ENCODE measurements at regions not wholly inside any gene's neighbourhood (a gene's known extent, or its start where the extent isn't known, plus 50 kb on each side); places are given as distances from the start of the nearest gene placed in this dataset.

- Histone ChIP-seq H3K27ac (ENCODE audit: low read depth, low read length) (no peak overlapping the region), H3K9me3 (ENCODE audit: control insufficient read depth, insufficient read depth, low read length) (no peaks in the 10 kb centered on the region), H3K79me2 (ENCODE audit: control insufficient read depth, low read length) (no peaks in the 10 kb centered on the region), H3K4me2 (ENCODE audit: low read length) (no peak overlapping the region), H3K4me1 (ENCODE audit: control insufficient read depth, low read length) (peaks cover 33% of the 10 kb centered on the region), H3K9me2 (replicated peaks; ENCODE audit: control insufficient read depth, low read length) (no peaks in the 10 kb centered on the region), H3K27me3 (ENCODE audit: control insufficient read depth, low read length) (no peaks in the 10 kb centered on the region), H3K4me3 (ENCODE audit: low read length) (no peak overlapping the region), H4K20me1 (ENCODE audit: control insufficient read depth, insufficient read depth, low read depth, low read length) (no peaks in the 10 kb centered on the region), H3K36me3 (ENCODE audit: control insufficient read depth, low read length) (no peaks in the 10 kb centered on the region), H3F3A (ENCODE audit: control insufficient read depth, insufficient read depth) (peaks cover 15% of the 10 kb centered on the region)
- TF ChIP-seq, protein P1, sequence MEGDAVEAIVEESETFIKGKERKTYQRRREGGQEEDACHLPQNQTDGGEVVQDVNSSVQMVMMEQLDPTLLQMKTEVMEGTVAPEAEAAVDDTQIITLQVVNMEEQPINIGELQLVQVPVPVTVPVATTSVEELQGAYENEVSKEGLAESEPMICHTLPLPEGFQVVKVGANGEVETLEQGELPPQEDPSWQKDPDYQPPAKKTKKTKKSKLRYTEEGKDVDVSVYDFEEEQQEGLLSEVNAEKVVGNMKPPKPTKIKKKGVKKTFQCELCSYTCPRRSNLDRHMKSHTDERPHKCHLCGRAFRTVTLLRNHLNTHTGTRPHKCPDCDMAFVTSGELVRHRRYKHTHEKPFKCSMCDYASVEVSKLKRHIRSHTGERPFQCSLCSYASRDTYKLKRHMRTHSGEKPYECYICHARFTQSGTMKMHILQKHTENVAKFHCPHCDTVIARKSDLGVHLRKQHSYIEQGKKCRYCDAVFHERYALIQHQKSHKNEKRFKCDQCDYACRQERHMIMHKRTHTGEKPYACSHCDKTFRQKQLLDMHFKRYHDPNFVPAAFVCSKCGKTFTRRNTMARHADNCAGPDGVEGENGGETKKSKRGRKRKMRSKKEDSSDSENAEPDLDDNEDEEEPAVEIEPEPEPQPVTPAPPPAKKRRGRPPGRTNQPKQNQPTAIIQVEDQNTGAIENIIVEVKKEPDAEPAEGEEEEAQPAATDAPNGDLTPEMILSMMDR (IDR thresholded peaks at IDR 0.05; ENCODE audit: low read depth, low read length, poor library complexity, severe bottlenecking) = no peak
- no peak for TF ChIP-seq EZH2phosphoT487 (IDR thresholded peaks at IDR 0.05; ENCODE audit: borderline replicate concordance, low read length)
Observed at GRCh38 chr20:53888951-53889350, 181.4 kb downstream of the BCAS1 start.

DNA sequence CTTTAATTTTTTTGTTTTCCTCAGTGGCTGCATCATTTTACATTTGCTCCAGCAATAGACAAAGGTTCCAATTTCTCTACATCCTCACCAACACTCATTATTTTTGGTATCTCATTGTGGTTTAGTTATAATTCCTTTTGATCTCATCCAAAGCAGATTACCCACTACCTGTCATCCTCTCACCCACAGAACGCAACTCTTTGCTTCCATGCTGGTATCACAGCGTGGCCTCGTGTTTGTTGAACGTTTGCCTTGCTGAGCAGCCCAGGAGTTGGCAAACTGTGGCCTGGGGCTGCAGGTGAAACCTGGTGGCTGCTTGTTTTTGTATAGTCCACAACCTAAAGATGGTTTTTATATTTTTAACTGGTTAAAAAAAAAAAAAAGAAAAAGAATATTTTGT is 181.9 kb downstream of the BCAS1 start:
- H3K9me2 ChIP-seq (replicated peaks; ENCODE audit: control insufficient read depth, low read length) = no peaks in the 10 kb centered on the region
- peaks cover 29% of the 10 kb centered on the region for H3K4me1 ChIP-seq (ENCODE audit: control insufficient read depth, low read length)
- no peaks in the 10 kb centered on the region for H3K36me3 ChIP-seq (ENCODE audit: control insufficient read depth, low read length)
- H4K20me1 ChIP-seq (ENCODE audit: control insufficient read depth, insufficient read depth, low read depth, low read length) = no peaks in the 10 kb centered on the region
- H3K4me3 ChIP-seq (ENCODE audit: low read length) = no peak overlapping the region
- H3K27me3 ChIP-seq (ENCODE audit: control insufficient read depth, low read length) = no peaks in the 10 kb centered on the region
- H3K79me2 ChIP-seq (ENCODE audit: control insufficient read depth, low read length) = no peaks in the 10 kb centered on the region
- no peak overlapping the region for H3K4me2 ChIP-seq (ENCODE audit: low read length)
- no peak for TF ChIP-seq EZH2phosphoT487 (IDR thresholded peaks at IDR 0.05; ENCODE audit: borderline replicate concordance, low read length)
- TF ChIP-seq, protein P1 (IDR thresholded peaks at IDR 0.05; ENCODE audit: low read depth, low read length, poor library complexity, severe bottlenecking) = no peak
- H3F3A ChIP-seq (ENCODE audit: control insufficient read depth, insufficient read depth) = peaks cover 12% of the 10 kb centered on the region
- H3K27ac ChIP-seq (ENCODE audit: low read depth, low read length) = no peak overlapping the region
- H3K9me3 ChIP-seq (ENCODE audit: control insufficient read depth, insufficient read depth, low read length) = no peaks in the 10 kb centered on the region

DNA sequence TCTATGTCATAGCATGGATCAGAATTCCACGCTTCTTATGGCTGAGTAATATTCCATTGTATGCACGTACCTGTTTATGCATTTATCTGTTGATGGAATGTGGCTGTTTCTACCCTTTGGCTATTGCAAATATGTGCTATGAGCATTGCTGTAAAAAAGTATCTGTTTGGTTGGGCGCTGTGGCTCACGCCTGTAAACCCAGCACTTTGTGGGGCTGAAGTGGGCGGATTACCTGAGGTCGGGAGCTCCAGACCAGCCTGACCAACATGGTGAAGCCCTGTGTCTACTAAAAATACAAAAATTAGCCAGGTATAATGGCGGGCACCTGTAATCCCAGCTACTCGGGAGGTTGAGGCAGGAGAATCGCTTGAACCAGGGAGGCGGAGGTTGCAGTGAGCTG is 182.4 kb downstream of the BCAS1 start:
- Histone ChIP-seq H3K9me3 (ENCODE audit: control insufficient read depth, insufficient read depth, low read length) (no peaks in the 10 kb centered on the region), H3K27me3 (ENCODE audit: control insufficient read depth, low read length) (no peaks in the 10 kb centered on the region), H3K4me2 (ENCODE audit: low read length) (no peak overlapping the region), H3K79me2 (ENCODE audit: control insufficient read depth, low read length) (no peaks in the 10 kb centered on the region), H3K4me1 (ENCODE audit: control insufficient read depth, low read length) (peaks cover 24% of the 10 kb centered on the region), H3K36me3 (ENCODE audit: control insufficient read depth, low read length) (no peaks in the 10 kb centered on the region), H4K20me1 (ENCODE audit: control insufficient read depth, insufficient read depth, low read depth, low read length) (no peaks in the 10 kb centered on the region), H3F3A (ENCODE audit: control insufficient read depth, insufficient read depth) (peaks cover 6% of the 10 kb centered on the region), H3K9me2 (replicated peaks; ENCODE audit: control insufficient read depth, low read length) (no peaks in the 10 kb centered on the region), H3K27ac (ENCODE audit: low read depth, low read length) (no peak overlapping the region), H3K4me3 (ENCODE audit: low read length) (no peak overlapping the region)
- TF ChIP-seq EZH2phosphoT487 (IDR thresholded peaks at IDR 0.05; ENCODE audit: borderline replicate concordance, low read length) = no peak
- TF ChIP-seq, protein P1 (IDR thresholded peaks at IDR 0.05; ENCODE audit: low read depth, low read length, poor library complexity, severe bottlenecking) = no peak

Measured in DOHH2 (cell line).